Endodermal cell (in vitro differentiated cells): ENCODE measurements at regions not wholly inside any gene's neighbourhood (a gene's known extent, or its start where the extent isn't known, plus 50 kb on each side); places are given as distances from the start of the nearest gene placed in this dataset.
A peak's percentile ranks its signal among the peaks of the same experiment; 100 is the strongest.

ENCODE experiments used
- DNase-seq: peaks from one replicate; pipeline ENCODE4 v3.0.0-alpha.2; 2017
- H3K27ac ChIP-seq: 2 replicates; pipeline ENCODE4 v1.5.1; 2013; ENCODE audit warnings: mild to moderate bottlenecking, low read depth, low read length, moderate library complexity
- H3K27me3 ChIP-seq: 2 replicates; pipeline ENCODE4 v1.6.1; 2013; ENCODE audit warnings: mild to moderate bottlenecking, low read length, moderate library complexity; ENCODE audit not compliant: insufficient read depth, control insufficient read depth, poor library complexity, severe bottlenecking
- H3K36me3 ChIP-seq: 2 replicates; pipeline ENCODE4 v1.7.0; 2013; ENCODE audit warnings: mild to moderate bottlenecking, low read length, moderate library complexity; ENCODE audit not compliant: control insufficient read depth, insufficient read depth
- H3K4me1 ChIP-seq: one replicate; pipeline ENCODE4 v1.7.0; 2013; ENCODE audit warnings: low read length; ENCODE audit not compliant: control insufficient read depth, insufficient read depth
- H3K4me3 ChIP-seq: 2 replicates; pipeline ENCODE4 v1.5.1; 2013; ENCODE audit warnings: mild to moderate bottlenecking, low read length, moderate library complexity
- H3K9ac ChIP-seq: 2 replicates; pipeline ENCODE4 v1.6.1; 2013; ENCODE audit warnings: mild to moderate bottlenecking, low read length, moderate library complexity; ENCODE audit not compliant: poor library complexity, severe bottlenecking; ENCODE audit errors: extremely low read depth
- H3K9me3 ChIP-seq: 2 replicates; pipeline ENCODE4 v1.6.1; 2013; ENCODE audit warnings: mild to moderate bottlenecking, low read length, moderate library complexity; ENCODE audit not compliant: control insufficient read depth
- H3K27ac Mint-ChIP-seq: 2 replicates; pipeline ENCODE4 v1.8.0; 2020; ENCODE audit warnings: mixed read lengths
- H3K27me3 Mint-ChIP-seq: 2 replicates; pipeline ENCODE4 v1.8.0; 2021; ENCODE audit warnings: mild to moderate bottlenecking, mixed read lengths; ENCODE audit not compliant: insufficient read depth
- H3K36me3 Mint-ChIP-seq: 2 replicates; pipeline ENCODE4 v1.8.0; 2020; ENCODE audit warnings: low read depth, mixed read lengths
- H3K4me1 Mint-ChIP-seq: 2 replicates; pipeline ENCODE4 v1.8.0; 2020; ENCODE audit warnings: mixed read lengths
- H3K4me3 Mint-ChIP-seq: 2 replicates; pipeline ENCODE4 v1.8.0; 2020; ENCODE audit warnings: mild to moderate bottlenecking, moderate library complexity, mixed read lengths
- H3K9me3 Mint-ChIP-seq: 2 replicates; pipeline ENCODE4 v1.8.0; 2020; ENCODE audit warnings: mild to moderate bottlenecking, mixed read lengths
- WGBS, 2 experiments: methylation state at CpG; one replicate each; pipeline versions ENCODE4 v1.1.5 to v1.1.7; 2013; ENCODE audit warnings: missing lambda C conversion rate in 2 of 2, mixed read lengths in 1 of 2; ENCODE audit not compliant: insufficient coverage in 1 of 2, insufficient read length in 1 of 2; 5-methylcytosine and 5-hydroxymethylcytosine counted together
- TF ChIP-seq, protein P1 (sequence below): fragments of 200-600 bp; sonication (generic); conservative IDR thresholded peaks from 2 replicates; pipeline ENCODE4 v1.5.0; 2021; ENCODE audit warnings: antibody characterized with exemption, mild to moderate bottlenecking

DNA sequence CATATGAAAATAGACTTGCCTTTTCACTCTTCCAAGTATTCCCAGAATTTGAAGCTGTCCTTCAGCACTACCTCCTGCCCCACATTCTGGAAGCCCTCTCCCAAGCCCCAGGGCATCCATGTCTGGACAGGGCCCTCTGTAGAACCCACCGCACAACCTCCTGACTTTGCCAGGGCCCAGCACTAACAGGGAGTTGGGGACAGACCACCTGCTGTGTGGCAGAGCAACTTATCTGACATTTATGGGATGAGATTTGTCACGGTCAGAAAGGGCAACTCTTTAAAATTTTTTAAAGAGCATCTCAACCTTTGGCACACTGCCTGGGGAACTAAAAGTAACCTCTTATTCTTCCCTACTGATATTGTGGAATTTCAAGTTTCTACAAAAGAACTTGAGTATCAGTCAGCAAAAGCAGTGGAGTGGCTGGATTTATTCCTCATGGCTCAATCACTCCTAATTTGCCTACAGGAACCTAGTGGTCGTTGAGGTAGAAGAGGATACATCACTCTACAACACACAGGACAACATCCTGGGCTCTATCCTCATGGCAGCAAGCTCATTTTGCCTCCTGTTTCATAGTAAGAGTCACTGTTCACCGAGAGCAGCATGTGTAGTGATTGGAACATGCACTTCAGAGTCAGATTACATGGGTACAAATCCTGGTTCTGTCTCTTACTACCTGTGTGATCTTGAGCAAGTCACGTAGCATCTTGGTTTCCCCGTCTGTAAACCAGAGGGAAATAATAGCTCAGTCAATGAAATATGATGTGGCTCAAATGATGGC lies 285.3 kb downstream of the ENC1 start:
- WGBS, 2 experiments = 93 to 98% methylated on average over 5 to 6 of the region's 6 CpGs
- no peak for DNase-seq
- Histone ChIP-seq H3K9me3 (peaks cover 12% of the 10 kb centered on the region), H3K4me3 (no peak overlapping the region), H3K27ac (no peak overlapping the region), H3K36me3 (no peaks in the 10 kb centered on the region), H3K9ac (no peak overlapping the region), H3K4me1 (peaks cover 6% of the 10 kb centered on the region), H3K27me3 (no peaks in the 10 kb centered on the region)
- Mint-ChIP-seq H3K4me1 (peaks cover 12% of the 10 kb centered on the region), H3K36me3 (no peaks in the 10 kb centered on the region), H3K9me3 (peaks cover 22% of the 10 kb centered on the region), H3K27ac (no peak overlapping the region), H3K27me3 (no peaks in the 10 kb centered on the region), H3K4me3 (no peak overlapping the region)
- TF ChIP-seq, protein P1, sequence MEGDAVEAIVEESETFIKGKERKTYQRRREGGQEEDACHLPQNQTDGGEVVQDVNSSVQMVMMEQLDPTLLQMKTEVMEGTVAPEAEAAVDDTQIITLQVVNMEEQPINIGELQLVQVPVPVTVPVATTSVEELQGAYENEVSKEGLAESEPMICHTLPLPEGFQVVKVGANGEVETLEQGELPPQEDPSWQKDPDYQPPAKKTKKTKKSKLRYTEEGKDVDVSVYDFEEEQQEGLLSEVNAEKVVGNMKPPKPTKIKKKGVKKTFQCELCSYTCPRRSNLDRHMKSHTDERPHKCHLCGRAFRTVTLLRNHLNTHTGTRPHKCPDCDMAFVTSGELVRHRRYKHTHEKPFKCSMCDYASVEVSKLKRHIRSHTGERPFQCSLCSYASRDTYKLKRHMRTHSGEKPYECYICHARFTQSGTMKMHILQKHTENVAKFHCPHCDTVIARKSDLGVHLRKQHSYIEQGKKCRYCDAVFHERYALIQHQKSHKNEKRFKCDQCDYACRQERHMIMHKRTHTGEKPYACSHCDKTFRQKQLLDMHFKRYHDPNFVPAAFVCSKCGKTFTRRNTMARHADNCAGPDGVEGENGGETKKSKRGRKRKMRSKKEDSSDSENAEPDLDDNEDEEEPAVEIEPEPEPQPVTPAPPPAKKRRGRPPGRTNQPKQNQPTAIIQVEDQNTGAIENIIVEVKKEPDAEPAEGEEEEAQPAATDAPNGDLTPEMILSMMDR = no peak

DNA sequence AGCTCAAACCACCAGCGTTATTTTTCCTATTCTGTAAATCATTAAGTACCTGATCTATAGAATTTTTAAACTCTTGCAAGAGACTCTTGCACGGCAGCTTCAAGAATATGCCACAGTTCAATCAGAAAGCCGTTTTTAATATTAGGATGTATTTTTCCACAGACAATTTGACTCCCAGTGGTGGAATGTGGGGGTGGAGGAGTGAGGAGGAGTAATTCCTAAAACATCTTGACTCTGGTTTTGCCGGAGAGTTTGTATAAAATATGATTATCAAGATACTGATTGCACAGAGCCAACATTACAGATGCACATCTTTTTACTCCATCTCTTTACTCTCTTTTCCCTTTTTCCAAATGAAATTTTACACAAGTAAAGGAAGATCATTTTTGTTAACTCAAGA lies 288.3 kb downstream of the ENC1 start:
- Histone ChIP-seq H3K4me1 (peaks cover 6% of the 10 kb centered on the region), H3K27me3 (no peaks in the 10 kb centered on the region), H3K9ac (no peak overlapping the region), H3K4me3 (no peak overlapping the region), H3K27ac (no peak overlapping the region), H3K9me3 (peaks cover 12% of the 10 kb centered on the region), H3K36me3 (no peaks in the 10 kb centered on the region)
- WGBS, 2 experiments = 92% methylated on average over 3 of the region's 4 CpGs; no CpG with 5 or more reads in 1 of the 2 experiments
- H3K36me3 Mint-ChIP-seq = no peaks in the 10 kb centered on the region
- H3K9me3 Mint-ChIP-seq = peaks cover 39% of the 10 kb centered on the region
- no peak for DNase-seq
- H3K27me3 Mint-ChIP-seq = peaks cover 2% of the 10 kb centered on the region
- no peak overlapping the region for H3K27ac Mint-ChIP-seq
- peaks cover 12% of the 10 kb centered on the region for H3K4me1 Mint-ChIP-seq
- TF ChIP-seq, protein P1 = no peak
- no peak overlapping the region for H3K4me3 Mint-ChIP-seq

DNA sequence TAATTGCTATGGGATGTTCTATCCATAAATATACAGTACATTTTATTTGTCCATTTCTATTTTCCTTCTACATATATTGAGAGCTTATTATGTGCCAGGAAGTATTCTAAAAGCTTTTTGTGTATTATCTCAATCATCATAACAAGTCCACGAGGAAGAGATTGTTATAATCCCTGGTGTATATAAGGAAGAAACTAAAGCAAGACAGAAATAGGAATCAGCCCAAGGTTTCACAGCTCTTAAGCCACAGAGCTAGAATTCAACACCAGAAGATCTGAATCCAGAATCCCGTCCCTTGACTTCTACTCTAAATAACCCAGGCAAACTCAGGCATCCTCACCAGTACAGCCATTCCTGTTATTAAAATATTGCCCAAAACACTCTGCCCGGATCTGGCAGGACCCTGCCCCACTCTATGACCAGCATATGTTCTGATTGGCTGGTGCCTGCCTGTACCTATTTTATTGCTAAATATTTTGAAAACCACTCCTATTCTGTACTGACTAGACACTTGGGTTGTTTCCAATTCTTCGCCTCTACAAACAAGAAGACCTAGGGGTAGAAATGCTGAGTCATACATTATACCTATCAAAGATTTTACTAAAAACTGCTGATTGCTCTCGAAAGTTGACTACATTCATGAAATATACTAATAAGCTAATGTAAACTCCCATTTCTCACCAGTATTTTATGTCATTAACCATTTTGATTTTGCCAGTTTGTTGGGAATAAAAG lies 297.4 kb downstream of the ENC1 start:
- TF ChIP-seq, protein P1 = no peak
- no peaks in the 10 kb centered on the region for H3K36me3 ChIP-seq
- Mint-ChIP-seq H3K27ac (no peak overlapping the region), H3K4me1 (no peaks in the 10 kb centered on the region), H3K27me3 (no peaks in the 10 kb centered on the region), H3K36me3 (no peaks in the 10 kb centered on the region), H3K9me3 (peaks cover 13% of the 10 kb centered on the region), H3K4me3 (no peak overlapping the region)
- no peaks in the 10 kb centered on the region for H3K4me1 ChIP-seq
- H3K27me3 ChIP-seq = no peaks in the 10 kb centered on the region
- no peaks in the 10 kb centered on the region for H3K9me3 ChIP-seq
- no peak overlapping the region for H3K27ac ChIP-seq
- peak; percentile 17 for DNase-seq
- no peak overlapping the region for H3K9ac ChIP-seq
- WGBS, 2 experiments = 89 to 100% methylated on average over 1 to 5 of the region's 5 CpGs
- H3K4me3 ChIP-seq = no peak overlapping the region
